NCI-H1694 treated with DMSO at 0.1 percent for 48 hours (cell line): ENCODE measurements at regions not wholly inside any gene's neighbourhood (a gene's known extent, or its start where the extent isn't known, plus 50 kb on each side); places are given as distances from the start of the nearest gene placed in this dataset.

Experiments
- DNase-seq: peaks from one replicate; lab custom pipeline; 2025; lab: John Stamatoyannopoulos, UW

GRCh38 chr7:34275624-34276023 lies 370.3 kb downstream of the BMPER start:
- DNase-seq = no peak

GRCh38 chr7:34277016-34277802 lies 371.9 kb downstream of the BMPER start:
- DNase-seq = no peak

GRCh38 chr7:34277803-34278199 lies 372.5 kb downstream of the BMPER start:
- no peak for DNase-seq

- no peak for DNase-seq
Measured at GRCh38 chr7:34281260-34281659, 375.9 kb downstream of the BMPER start.

- DNase-seq = no peak
Measured at GRCh38 chr7:34282271-34282670, 375.7 kb upstream of the NPSR1 start.

GRCh38 chr7:34296663-34297062 lies 361.4 kb upstream of the NPSR1 start:
- DNase-seq = no peak

- no peak for DNase-seq
Measured at GRCh38 chr7:34298492-34299013, 359.5 kb upstream of the NPSR1 start.

- DNase-seq = no peak
Measured at GRCh38 chr7:34299066-34299465, 359.0 kb upstream of the NPSR1 start.

- no peak for DNase-seq
Measured at GRCh38 chr7:34307540-34307939, 350.5 kb upstream of the NPSR1 start.

GRCh38 chr7:34308595-34308994 lies 349.4 kb upstream of the NPSR1 start:
- DNase-seq = no peak

- DNase-seq = no peak
Measured at GRCh38 chr7:34309116-34309515, 348.9 kb upstream of the NPSR1 start.

GRCh38 chr7:34309584-34309983 lies 348.4 kb upstream of the NPSR1 start:
- no peak for DNase-seq

- DNase-seq = no peak
Measured at GRCh38 chr7:34311591-34311990, 346.4 kb upstream of the NPSR1 start.

GRCh38 chr7:34312624-34313023 lies 345.4 kb upstream of the NPSR1 start:
- no peak for DNase-seq

GRCh38 chr7:34313289-34313688 lies 344.7 kb upstream of the NPSR1 start:
- DNase-seq = no peak

- DNase-seq = no peak
Measured at GRCh38 chr7:34315032-34315431, 343.0 kb upstream of the NPSR1 start.

- DNase-seq = no peak
Measured at GRCh38 chr7:34317039-34317438, 341.0 kb upstream of the NPSR1 start.

GRCh38 chr7:34320412-34320811 lies 337.6 kb upstream of the NPSR1 start:
- DNase-seq = no peak

- peak; percentile 77 for DNase-seq
Measured at GRCh38 chr7:34320926-34321661, 336.9 kb upstream of the NPSR1 start.

GRCh38 chr7:34322841-34323240 lies 335.2 kb upstream of the NPSR1 start:
- DNase-seq = no peak

- DNase-seq = no peak
Measured at GRCh38 chr7:34327681-34328080, 330.3 kb upstream of the NPSR1 start.

GRCh38 chr7:34330308-34330707 lies 327.7 kb upstream of the NPSR1 start:
- no peak for DNase-seq

- DNase-seq = no peak
Measured at GRCh38 chr7:34331102-34331501, 326.9 kb upstream of the NPSR1 start.
